ENCODE measurements at regions not wholly inside any gene's neighbourhood (a gene's known extent, or its start where the extent isn't known, plus 50 kb on each side); places are given as distances from the start of the nearest gene placed in this dataset.

DNA sequence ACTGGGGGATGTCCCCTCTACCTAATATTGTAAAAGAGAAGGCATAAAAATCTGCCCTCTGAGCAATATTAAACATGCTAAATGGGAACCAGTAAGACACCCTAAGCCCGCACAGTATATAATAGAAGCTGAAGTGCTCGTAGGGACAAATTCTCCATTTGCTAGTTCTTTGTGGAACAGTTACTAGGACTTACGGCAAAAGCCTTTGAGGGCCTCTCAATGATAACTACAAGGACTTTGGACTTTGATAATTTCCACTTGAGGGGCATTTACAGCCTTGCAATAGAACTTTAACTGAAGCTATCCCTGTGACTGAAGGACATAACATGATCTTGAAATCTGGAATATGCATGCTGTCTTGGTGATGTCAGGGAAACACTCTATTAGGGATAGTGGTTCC lies 111.5 kb upstream of the IFNG-AS1 start:
- Histone ChIP-seq H2AFZ (ENCODE audit: low read depth, low read length) (no peak overlapping the region), H3K4me1 (ENCODE audit: control insufficient read depth, extremely low read depth, insufficient read depth, low read length) (no peaks in the 10 kb centered on the region), H3K9me3 (replicated peaks; ENCODE audit: control insufficient read depth, insufficient read depth, low read length) (no peaks in the 10 kb centered on the region), H4K20me1 (replicated peaks; ENCODE audit: control insufficient read depth, extremely low read depth, insufficient read depth, low read length) (no peaks in the 10 kb centered on the region), H3K27me3 (ENCODE audit: control insufficient read depth in 2 of 2, insufficient read depth in 2 of 2, low read length in 2 of 2) (no peaks in the 10 kb centered on the region), H3K4me2 (ENCODE audit: insufficient read depth, low read length) (no peak overlapping the region), H3K79me2 (ENCODE audit: control insufficient read depth, insufficient read depth, low read length) (no peaks in the 10 kb centered on the region), H3K36me3 (ENCODE audit: control insufficient read depth in 2 of 2, extremely low read depth in 1 of 2, insufficient read depth in 2 of 2, low read length in 2 of 2) (no peaks in the 10 kb centered on the region), H3K9ac (replicated peaks; ENCODE audit: extremely low read depth, insufficient read depth, low read length) (no peak overlapping the region), H3K4me3 (replicated peaks in 1 of 3; ENCODE audit: insufficient read depth in 1 of 3, low read depth in 1 of 3, low read length in 3 of 3) (no peak overlapping the region), H3K9me1 (replicated peaks; ENCODE audit: control insufficient read depth, extremely low read depth, insufficient read depth, low read length) (no peaks in the 10 kb centered on the region), H3K27ac (ENCODE audit: insufficient read depth, low read depth, low read length) (no peak overlapping the region)
- no TSS peak for BruUV-seq (replicated peaks)
- TF ChIP-seq EZH2 (IDR thresholded peaks at IDR 0.05; ENCODE audit: borderline replicate concordance, low read depth, low read length, severe bottlenecking) (no peak), POLR2A (IDR thresholded peaks at IDR 0.05; ENCODE audit: low read depth, low read length) (no peak), MYC (IDR thresholded peaks at IDR 0.05; ENCODE audit: low read depth, low read length) (no peak), FOS (IDR thresholded peaks at IDR 0.05; ENCODE audit: borderline replicate concordance, insufficient read depth, low read length) (no peak), GATA2 (IDR thresholded peaks at IDR 0.05; ENCODE audit: insufficient read depth, insufficient read length, low read depth, low read length) (no peak), POLR2AphosphoS5 (IDR thresholded peaks at IDR 0.05; ENCODE audit: insufficient read depth, low read depth, low read length) (no peak), MAX (IDR thresholded peaks at IDR 0.05; ENCODE audit: insufficient read depth, insufficient read length) (no peak), JUN (IDR thresholded peaks at IDR 0.05; ENCODE audit: borderline replicate concordance, insufficient read depth, insufficient read length, low read depth) (no peak)
- TF ChIP-seq, protein P1, sequence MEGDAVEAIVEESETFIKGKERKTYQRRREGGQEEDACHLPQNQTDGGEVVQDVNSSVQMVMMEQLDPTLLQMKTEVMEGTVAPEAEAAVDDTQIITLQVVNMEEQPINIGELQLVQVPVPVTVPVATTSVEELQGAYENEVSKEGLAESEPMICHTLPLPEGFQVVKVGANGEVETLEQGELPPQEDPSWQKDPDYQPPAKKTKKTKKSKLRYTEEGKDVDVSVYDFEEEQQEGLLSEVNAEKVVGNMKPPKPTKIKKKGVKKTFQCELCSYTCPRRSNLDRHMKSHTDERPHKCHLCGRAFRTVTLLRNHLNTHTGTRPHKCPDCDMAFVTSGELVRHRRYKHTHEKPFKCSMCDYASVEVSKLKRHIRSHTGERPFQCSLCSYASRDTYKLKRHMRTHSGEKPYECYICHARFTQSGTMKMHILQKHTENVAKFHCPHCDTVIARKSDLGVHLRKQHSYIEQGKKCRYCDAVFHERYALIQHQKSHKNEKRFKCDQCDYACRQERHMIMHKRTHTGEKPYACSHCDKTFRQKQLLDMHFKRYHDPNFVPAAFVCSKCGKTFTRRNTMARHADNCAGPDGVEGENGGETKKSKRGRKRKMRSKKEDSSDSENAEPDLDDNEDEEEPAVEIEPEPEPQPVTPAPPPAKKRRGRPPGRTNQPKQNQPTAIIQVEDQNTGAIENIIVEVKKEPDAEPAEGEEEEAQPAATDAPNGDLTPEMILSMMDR (IDR thresholded peaks at IDR 0.05; ENCODE audit: extremely low read depth in 1 of 2, insufficient read depth in 1 of 2, low read depth in 1 of 2, low read length in 2 of 2), result no peak
- dilution Hi-C loops (cut with MboI; ENCODE audit: extremely low pct_ligation_motif_present, low sequenced_read_pairs), result no loop called here
- no peak for DNase-seq (ENCODE audit: low read depth, low spot score)
- intact Hi-C loops (cut with micrococcal nuclease), result no loop called here
- no peak for FAIRE-seq
- CTCF ChIA-PET, result no interaction called here
- POLR2A ChIA-PET, result no interaction called here
